Stimulated activated CD4-positive, alpha-beta T cell treated with anti-CD3 and anti-CD28 coated beads, Interleukin-4, amount 100 ng/mL, for 48 hours (primary cell): ENCODE measurements at regions not wholly inside any gene's neighbourhood (a gene's known extent, or its start where the extent isn't known, plus 50 kb on each side); places are given as distances from the start of the nearest gene placed in this dataset.

Experiments used
- DNase-seq, 2 donors: peaks; one replicate each; pipeline ENCODE4 v3.0.0-alpha.2; 2020; ENCODE audit warnings: low read depth in 2 of 2

DNA sequence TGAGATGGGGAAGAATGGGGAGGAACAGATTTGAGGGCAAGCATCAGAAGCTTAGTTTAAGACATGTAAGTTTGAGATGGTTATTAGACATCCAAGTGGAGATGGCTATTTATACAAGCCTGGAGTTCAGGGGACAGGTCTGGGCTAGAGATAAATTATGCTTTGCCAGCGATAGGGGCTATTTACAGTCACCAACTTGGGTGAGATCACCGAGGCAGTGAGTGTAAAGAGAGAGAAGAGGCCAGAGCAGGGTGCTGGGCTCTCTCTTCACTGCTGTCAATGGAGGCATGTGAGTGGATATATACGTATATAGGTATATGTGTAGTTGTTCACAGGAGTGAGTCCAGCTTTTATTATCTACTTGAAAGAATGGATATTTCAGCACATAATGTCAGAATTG lies 81.0 kb downstream of the QPCT start:
- no peak for DNase-seq

DNA sequence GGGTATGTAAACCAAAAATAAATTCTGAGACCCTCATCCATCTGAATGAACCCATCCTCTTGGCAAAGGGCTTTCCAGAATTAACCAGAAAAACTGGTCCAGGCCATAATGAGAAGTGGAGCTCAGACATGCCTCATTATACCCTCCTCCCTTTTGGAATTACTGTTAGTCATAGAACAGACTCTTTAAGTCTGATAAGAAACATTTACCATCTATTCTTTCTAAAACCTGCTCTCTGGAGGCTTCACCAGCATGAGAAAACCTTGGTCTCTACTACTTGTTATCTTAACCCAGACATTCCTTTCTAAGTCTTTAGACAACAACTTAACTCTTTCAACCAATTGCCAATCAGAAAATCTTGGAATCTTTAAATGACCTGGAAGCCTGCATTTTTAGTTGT lies 82.8 kb downstream of the QPCT start:
- no peak for DNase-seq

DNA sequence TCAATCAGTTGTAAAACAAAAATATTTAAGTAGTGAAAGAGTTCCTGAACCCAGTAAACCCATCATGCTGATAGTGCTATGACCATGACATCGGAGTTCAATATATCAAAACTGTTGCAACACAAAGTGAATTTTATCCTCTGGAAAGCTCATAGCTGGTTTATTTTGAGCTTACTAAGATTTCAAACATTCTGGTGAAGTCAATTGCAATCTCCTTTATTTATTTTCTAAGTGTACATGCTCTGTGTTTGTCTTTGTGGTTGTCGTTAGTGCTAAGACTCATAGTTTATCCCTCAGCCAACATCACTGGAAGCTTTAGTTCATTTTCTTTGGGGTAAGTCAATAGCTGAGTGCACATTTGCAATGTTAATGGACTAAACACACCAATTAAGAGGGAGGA lies 91.9 kb downstream of the QPCT start:
- no peak for DNase-seq

DNA sequence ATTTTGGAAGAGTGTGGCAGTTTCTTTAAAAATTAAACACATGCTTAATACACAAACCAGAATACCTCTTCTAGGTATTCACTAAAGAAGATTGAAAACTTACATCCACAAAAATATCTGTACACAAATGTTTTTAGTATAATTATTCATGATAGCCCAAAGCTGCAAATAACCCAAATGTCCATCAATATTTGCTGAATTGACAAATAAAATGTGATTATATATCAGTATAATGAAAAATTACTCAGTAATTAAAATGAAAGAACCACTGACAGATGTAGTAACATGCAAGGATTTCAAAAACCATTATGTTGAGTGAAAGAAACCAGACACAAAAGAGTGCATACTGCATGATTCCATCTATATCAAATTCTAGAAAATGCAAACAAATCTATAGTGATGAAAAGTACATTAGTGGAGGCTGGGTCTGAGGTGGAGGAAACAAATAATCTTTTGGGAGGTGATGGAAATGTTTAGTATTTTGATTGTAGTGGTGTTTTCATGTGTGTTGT lies 94.8 kb downstream of the QPCT start:
- DNase-seq: no peak

DNA sequence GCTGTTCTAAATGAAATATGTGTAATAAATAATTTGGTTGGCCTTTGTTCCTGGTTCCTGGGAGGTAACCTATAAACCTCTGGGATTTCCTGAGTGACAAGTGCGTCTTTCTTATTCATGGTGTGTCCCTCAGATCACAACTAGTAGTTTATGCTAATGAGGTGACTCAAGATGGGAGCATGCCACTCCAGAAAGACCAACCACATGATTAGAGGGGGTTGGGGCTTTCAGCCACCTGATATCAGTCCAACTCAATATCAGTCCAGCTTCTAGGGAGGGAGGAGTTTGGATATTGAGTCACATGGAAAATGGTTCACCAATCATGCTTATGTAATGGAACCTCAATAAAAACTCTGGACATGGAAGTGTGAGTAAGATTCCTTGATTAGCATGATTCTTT lies 96.6 kb downstream of the QPCT start:
- DNase-seq: no peak

DNA sequence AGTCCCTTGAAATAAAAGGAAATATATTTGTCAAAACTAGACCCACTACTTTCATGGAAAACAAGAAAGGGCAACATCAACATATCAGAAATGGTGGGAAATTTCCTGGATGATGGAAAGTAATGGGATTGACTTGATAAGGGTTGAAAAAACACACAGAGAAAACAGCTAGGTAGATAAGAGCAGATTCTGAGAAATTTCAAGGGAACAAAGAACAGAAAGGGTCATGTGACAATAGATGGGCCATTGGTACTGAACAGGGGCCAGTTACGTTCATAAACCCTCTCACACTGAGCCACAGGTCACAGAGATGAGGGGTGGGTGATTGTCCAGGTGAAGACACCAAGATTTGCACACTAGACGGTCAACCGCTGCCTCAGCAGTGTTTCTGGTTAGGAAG lies 98.7 kb downstream of the QPCT start:
- DNase-seq: no peak

DNA sequence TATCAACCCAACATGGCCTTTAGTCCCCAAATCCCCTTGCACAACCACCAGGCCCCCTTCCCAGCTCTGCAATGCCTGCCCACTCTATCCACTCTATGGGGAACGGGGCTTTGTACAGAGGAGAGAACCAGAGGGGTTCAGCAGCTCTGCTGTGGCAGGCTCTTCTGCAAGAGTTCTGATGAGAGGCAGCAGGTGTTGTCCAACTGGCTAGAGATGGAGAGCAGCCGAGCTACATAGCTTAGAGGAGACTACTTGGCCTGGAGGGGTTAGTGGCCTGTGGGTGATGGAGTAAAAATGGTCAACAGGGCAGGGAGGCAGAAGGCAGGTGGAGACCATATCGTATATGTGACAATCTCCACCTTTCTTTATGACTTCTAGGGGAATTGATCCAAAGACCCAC lies 103.0 kb downstream of the QPCT start:
- no peak for DNase-seq

DNA sequence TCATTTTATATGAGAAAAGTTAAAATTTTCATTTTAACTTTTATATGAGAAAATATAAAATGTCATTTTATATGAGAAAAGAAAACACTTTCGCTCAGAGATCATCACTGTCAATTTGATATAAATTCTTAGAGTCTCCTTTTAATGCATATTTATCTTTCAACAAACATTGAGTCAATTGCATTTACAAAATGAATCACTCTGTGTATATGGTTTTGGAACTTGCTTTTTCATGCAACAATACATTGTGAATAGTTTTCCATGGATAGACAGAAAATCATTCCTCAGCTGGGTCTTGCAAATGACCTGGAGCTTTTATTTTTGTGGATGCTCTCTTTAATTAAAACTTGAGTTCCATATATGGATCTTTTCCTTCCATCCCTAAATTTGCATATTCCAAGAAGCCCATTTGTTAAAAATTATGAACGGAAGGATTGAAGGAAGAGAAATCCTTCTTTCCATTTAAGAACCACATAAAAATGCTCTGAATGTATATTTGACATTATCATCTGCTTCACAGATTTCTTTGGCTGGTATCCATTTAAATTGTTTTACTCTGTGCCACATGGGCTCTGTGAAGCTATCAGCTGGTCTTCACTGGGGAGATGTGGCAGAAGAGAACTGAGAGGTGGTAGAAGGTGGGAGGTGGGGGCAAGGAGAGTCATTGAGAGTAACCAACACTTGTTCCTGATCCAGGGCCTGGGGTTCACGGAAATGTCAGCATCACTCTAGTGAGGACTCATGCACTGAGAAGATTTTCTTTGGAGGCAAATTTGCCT lies 104.1 kb downstream of the QPCT start:
- no peak for DNase-seq

DNA sequence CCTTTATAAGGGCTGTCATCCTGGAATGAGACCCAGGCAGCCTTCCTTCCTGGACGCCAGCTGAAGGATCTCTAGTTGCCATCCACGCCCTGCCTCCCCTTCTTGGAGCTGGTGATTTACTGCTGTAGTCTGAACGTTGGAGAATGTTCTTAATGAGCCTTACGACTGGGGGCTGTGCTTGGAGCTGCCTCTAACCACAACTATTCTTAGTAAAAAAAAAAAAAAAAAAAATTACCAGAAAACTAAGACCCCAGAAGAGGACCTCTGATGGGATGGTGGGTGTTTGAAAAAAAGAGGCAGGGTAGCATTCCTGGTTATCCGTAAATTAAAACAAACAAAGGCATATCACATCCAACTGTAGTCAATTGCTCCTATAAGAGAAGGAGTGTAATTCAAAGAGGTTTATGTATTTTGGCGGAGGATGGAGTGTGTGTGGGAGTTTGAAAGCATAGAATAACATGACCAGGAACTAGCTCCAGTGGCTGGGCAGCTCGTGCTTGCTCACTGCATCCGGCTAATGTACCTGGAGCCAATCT lies 105.4 kb downstream of the QPCT start:
- no peak for DNase-seq

DNA sequence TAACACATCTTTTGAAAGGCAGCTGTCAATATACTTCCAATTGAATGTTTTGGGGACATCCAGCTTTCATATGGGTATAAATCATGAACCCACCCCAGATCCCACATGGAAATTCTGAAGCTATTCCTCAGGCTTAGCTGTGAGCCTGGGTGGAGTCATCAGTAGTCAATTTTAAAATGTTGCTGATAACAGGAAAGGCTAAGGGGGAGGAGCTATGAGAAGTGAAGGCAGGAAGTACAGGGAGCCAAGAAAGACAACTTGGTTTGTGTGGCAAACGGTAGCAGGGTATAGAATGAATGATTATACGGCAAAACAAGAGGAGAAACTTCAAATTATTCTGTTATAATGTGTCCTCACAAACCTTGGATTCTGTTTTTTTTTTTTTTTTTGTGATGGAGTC lies 108.6 kb downstream of the QPCT start:
- DNase-seq: no peak

DNA sequence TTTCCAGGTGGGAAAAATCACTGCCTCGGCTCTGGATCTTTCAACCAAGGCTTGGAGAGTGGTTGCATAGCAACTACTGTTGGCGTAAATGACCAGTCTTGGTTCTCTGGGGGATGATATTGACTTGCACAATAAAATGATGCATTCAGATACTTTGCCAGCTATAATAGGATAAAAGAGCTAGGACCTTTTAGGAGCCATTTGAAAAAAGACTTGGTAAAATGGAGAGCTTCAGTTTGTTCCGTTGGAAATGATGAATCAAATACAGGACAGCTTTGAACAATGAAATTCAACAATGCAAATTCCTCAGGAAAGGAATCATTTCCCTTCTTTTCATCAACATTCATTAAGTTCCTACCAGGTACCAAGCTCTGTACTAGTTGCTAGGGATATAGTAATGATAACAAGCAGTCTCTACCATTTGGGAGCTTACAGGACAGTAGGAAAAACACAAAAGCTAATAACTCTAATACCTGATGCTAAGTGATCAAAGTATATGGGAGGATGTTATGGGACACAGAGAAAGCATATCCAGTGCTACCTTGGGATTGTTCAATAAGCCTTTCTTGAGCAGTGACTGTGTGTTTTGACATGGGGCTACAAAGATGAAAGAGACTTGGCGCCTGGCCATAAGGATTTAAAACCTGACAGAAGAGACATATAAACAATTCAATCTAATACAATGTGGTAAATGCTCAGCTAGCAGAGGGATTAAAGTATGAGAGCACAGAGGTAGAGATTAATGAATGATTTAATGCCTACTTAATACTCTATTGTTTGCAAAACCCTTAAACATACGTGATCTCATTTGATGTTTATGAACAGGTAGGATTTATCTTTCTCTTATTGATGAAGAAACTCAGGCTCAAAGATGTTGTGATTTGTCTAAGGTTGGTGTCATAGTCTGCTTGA lies 110.7 kb downstream of the QPCT start:
- DNase-seq: no peak

DNA sequence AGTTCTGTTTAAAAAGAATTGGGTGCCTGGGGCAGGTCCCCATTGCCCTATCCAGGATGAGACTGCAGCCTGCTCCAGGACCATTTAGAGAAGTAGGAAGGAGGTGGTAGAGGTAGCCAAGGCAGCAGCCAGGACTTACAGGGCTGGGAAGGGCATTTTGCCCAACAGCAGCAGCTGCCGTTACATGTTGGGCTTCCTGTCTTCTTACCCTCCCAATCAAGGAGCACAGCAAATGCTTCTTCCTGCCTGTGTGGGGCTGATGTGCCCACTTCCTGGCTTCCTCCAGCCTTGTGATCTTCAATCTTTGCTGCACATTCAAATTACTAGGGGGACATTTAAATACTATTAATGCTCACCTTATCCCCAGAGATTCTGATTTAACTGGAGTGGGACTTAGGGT lies 112.0 kb downstream of the QPCT start:
- DNase-seq: no peak

DNA sequence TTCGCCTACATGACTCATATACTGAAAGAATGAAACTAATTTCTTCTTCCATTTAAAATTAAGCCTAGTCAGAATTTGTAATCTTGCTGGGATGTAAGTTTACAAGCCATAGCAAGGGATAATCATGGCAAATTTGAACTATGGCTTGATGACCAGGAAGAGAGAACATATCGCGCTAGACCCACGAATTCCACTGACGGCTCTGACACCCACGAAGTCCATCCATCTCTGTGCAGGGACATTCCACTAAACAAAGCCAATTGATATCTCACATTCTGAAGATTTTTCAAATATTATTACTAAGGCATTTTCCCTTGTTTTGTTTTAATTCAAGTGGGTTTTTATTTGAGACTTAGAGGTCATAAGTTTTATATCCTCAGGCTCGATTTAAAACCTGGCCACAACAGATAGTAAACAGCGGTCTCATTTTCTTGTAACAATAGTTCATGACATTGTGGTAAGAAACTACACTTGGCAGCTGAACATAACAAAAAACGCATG lies 113.0 kb downstream of the QPCT start:
- no peak for DNase-seq

DNA sequence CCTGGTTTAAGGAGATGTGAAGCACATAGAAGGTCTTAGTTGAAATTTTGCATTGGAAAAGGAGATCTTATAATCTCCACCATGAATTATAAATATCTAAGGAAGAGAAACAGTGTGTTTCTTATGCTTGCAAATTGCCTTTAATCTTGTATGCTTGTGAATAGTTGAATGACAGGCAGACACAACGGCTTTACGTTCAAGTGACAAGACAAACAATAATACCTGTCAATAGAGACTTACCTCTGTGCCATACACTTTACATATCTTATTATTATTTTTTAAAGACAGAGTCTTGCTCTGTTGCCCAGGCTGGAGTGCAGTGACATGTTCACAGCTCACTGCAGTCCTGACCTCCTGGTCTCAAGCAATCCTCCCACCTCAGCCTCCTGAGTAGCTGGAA lies 113.7 kb downstream of the QPCT start:
- DNase-seq: no peak

DNA sequence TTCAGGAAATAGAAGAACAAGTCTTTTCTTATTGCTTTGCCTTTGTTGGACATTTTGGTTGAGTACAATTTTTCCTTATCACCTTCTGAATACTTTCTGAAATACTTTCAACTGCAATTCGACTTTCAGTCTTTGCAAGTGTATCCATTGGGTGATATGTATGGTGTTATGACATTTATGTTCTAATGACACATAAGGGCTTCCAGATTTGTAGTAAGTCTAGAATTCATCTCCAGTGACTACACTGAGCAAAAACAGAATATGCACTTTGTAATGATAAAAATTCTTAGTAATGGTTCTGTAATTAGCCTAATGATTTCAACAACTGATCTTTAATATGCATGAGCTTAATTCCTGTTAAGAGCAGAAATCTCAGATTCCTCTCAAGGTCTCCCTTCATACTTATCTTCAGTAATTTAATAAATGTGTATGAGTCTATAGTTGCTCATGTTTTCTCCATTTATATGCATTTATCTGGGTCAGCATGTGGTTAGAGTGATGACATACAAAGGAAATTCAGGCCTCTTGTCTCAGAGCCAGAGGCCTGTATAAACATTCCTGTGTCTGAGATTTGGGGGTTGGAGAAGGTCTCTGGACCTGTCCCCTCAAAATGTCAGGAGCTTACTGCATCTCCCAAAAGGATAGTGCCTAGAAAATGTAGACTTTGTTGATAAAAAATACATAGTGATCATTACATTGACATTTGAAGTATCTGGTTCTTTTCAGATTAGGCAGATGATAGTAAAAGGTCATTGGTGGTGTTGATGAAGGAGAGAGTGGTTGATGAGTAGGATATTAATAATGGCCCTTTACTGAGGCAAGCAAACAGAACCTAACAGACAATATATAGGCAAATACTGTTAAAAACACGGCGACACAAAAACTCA lies 114.9 kb downstream of the QPCT start:
- DNase-seq: no peak

DNA sequence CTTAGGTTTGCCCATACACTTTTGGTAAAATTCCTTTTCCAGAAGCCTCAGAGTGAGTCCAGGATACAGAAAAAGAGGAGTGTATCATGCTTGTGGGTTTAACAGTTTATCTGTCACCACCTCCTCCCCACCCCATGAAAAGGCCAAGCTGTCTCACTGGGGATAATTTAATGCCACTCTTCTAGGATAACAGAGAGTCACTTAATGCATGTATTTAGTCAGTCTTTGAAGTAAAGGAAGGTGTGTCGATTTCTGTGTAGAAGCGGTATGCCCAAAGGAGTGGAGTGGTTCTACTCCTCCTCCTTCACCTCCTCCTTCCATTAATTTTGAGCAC lies 116.4 kb downstream of the QPCT start:
- DNase-seq: no peak

DNA sequence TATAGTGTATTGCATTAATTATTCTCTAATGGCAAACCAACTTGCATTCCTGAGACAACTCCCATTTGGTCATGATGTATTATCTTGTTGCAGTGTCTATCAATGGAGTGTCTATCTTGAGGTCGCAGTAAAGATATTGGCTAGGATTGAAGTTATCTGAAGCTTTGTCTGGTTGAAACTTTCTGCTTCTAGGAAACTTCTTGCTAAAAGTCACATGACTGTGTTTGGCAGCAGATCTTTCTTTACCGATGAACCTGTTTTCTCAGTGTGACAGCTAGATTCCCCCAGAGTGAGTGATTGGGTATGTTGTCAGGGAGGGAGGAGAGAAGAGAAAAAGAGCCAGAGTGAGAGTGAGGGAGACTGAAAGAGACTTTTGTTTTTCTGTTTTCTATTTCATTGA lies 119.6 kb downstream of the QPCT start:
- no peak for DNase-seq

DNA sequence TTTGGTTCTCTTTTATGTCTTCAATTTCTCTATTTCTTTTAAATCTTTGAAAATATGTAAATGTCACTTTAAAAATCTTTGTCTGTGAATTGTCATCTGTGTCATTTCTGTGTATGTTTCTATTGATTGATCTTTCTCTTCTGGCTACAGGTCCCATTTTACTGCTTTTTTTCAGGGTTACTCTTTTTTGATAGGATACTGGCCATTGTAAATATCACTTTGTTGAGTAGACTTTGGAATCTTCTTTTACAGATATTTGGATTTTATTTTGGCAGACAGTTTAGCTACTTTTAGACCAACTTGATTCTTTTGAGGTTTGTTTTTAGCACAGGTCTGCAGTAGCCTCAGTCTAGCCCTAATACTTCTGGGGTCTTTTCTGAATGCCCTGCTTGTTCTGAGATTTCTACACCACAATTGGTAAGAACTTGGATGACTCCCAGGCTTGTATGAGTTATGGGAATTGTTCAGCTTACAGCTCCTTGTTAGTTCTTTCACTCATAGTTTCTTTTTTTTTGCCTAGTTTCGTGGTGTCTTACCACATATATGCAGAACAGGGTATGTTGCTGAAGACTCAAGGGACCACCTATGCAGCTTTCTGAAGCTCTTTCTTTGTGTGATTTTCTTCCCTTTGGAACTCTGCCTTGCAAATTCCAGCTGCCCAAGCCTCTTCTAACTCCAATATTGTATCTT lies 122.2 kb downstream of the QPCT start:
- DNase-seq: no peak

DNA sequence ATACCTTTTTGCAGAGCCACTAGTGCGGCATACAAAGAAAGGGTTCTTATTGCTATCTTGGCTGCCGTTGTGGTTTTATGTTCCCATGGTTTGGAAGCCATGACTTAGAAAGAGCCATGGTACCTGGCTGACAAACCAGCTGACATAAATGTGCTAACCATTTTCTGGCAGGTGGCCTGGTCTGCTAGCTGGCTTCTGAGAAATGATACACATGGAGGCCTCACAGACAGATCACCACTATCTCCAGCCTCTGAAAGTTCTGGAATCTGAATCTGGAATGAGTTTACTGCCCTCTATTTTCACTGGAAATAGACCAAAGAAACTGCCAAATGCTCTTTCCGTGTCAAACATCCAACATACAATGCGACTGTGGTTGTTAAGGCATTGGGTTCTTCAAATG lies 123.7 kb downstream of the QPCT start:
- no peak for DNase-seq

DNA sequence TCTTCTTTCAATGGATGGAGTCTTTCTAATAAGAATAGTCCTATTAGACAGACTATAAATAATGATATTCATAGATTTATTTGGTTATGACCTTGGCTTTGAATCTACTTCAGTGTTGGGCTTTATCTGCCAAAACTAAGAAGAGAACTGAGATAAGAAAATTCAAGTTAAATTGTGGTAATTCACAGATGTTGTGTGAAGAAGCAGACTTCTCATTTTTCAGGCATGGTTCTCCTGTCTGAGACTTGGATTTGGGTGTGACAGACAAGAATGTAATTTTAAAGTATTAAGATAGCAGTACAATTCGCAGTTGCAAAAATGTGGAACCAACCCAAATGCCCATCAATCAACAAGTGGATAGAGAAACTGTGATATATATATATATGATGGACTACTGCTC lies 124.7 kb downstream of the QPCT start:
- DNase-seq: no peak

DNA sequence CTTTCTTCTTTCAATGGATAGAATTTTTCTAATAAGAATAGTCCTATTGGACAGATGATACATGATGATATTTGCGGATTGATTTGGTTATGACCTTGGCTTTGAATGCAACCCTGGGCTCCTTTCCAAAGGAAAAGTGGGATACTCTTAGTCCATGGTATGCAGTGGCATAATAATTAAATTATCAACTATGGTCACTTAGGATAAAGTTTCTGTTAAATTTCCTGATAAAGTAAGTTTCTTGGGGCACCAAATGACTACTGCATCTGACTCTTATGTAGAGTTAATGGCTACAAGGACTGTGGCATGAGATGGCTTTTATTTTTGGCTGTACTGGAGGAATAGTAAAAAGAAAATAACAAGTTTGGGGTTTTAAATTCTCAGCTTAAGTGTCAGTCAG lies 126.7 kb downstream of the QPCT start:
- no peak for DNase-seq
